Motor neuron (in vitro differentiated cells): ENCODE measurements at regions not wholly inside any gene's neighbourhood (a gene's known extent, or its start where the extent isn't known, plus 50 kb on each side); places are given as distances from the start of the nearest gene placed in this dataset.

ENCODE experiments used
- ATAC-seq, 8 experiments: fragments of 200-7000 bp; cut with Tn5 transposase; replicated peaks in 6 of 8; 2 replicates each; pipeline ENCODE4 v1.8.0; 2021; ENCODE audit warnings: mild to moderate bottlenecking in 8 of 8, moderate library complexity in 8 of 8
- H3K27ac ChIP-seq, 2 donors: fragments of 250-450 bp; sonication (Bioruptor Pico); 2 replicates each; pipeline ENCODE4 v1.9.0; 2021; ENCODE audit warnings: antibody characterized with exemption in 2 of 2, mild to moderate bottlenecking in 2 of 2, moderate library complexity in 1 of 2
- H3K4me1 ChIP-seq, 2 donors: fragments of 250-450 bp; sonication (Bioruptor Pico); replicated peaks in 1 of 2; 2 replicates each; pipeline ENCODE4 v1.6.1; 2021; ENCODE audit warnings: antibody characterized with exemption in 2 of 2, mild to moderate bottlenecking in 2 of 2, moderate library complexity in 1 of 2
- H3K4me3 ChIP-seq, 5 donors: fragments of 250-450 bp; sonication (Bioruptor Pico); 2 replicates each; pipeline ENCODE4 v1.9.0; 2021; ENCODE audit warnings: antibody characterized with exemption in 5 of 5, mild to moderate bottlenecking in 5 of 5, moderate library complexity in 4 of 5
- WGBS, 10 experiments: fragments of 450-650 bp; shearing (Covaris generic); methylation state at CpG; one replicate each; pipeline ENCODE4 v1.0.0; 2022; 5-methylcytosine and 5-hydroxymethylcytosine counted together
- in situ Hi-C, 9 experiments: fragments of 400-800 bp; cut with MboI; loops; one replicate each; pipeline ENCODE4 v1.15.0; 2021; ENCODE audit warnings: low sequenced_read_pairs in 9 of 9, low pct_unique_long_range_greater_than_20kb in 2 of 9; ENCODE audit not compliant: unreplicated experiment in 9 of 9

DNA sequence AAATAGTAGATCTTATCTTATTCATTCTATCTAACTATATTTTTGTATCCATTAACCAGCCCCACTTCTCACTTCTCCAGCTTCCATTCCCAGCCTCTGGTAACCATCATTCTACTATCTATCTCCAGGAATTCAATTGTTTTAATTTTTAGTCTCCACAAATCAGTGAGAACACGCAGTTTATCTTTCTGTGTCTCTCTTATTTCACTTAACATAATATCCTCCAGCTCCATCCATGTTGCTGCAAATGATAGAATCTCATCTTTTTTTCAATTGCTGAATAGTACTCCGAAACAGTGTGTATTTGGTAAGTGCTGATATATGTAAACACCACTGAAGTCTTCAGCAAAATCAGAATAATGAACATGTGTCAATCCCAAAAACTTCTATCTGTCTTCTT, 587.2 kb upstream of the ATP2B1 start:
- Histone ChIP-seq H3K4me1 (peaks cover 0 to 3% of the 10 kb centered on the region in 2 donors), H3K4me3 (no peak overlapping the region), H3K27ac (no peak overlapping the region)
- WGBS, 10 experiments: 61 to 100% (median 91%) methylated on average over 1 to 2 of the region's 2 CpGs
- ATAC-seq: no peak
- in situ Hi-C loops: no loop called here

GRCh38 chr12:90292183-90292582, 583.5 kb upstream of the ATP2B1 start:
- ATAC-seq: no peak
- H3K27ac ChIP-seq: no peak overlapping the region
- H3K4me1 ChIP-seq: peaks cover 0 to 3% of the 10 kb centered on the region in 2 donors
- in situ Hi-C loops: no loop called here
- WGBS, 10 experiments: 60 to 100% (median 92%) methylated on average over 1 to 4 of the region's 4 CpGs
- no peak overlapping the region for H3K4me3 ChIP-seq

DNA sequence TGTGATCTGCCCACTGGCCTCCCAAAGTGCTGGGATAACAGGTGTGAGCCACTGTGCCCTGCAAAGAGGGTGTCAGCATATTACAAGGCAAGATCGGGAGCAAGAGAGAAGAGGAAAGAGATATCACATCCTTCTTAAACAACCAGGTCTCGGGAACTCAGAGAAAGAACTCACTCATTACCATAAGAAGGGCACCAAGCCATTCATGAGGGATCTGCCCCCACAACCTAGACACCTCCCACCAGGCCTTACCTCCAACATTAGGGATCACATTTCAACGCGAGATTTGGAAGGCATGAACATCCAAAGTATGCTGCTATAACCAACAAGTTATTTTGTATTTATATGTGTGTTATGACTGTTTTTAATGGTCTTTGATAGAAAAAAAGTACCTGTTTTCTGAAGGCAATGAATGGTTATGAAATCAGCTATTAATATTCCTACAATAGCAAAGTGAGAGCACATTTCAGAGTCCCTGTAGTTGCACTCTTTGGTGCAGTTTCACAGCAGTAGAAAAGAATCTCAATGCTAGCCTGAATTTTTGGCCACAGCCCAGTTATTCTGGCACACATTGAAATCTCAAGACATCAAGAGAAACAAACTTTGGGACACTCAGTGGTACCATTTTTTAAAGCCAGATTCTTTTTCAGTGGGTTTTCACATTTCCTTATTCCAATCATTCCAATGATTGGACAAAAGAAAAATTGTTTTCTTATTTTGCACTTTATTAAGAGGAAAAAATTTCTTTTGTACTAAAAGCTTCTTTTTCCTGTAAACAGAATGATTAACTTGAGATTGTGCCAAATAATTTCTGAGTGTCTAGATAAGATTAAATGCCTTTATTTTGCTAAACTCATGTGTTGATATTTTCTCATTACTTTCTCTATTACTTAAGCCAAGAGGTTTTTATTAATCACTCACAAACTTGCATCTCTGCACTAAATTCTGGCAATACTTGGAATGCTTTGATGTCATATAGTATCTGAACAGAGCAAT, 582.6 kb upstream of the ATP2B1 start:
- ATAC-seq: no peak
- WGBS, 10 experiments: 43 to 100% (median 90%) methylated on average over 1 to 3 of the region's 4 CpGs; no CpG with 5 or more reads in 1 of the 10 experiments
- H3K27ac ChIP-seq: no peak overlapping the region
- in situ Hi-C loops: no loop called here
- H3K4me1 ChIP-seq: peaks cover 0 to 3% of the 10 kb centered on the region in 2 donors
- H3K4me3 ChIP-seq: no peak overlapping the region

- no peak for ATAC-seq
- 40 to 100% (median 81%) methylated on average over 1 to 2 of the region's 2 CpGs for WGBS, 10 experiments
- Histone ChIP-seq H3K4me1 (peaks cover 0 to 3% of the 10 kb centered on the region in 2 donors), H3K27ac (no peak overlapping the region), H3K4me3 (no peak overlapping the region)
- in situ Hi-C loops: no loop called here
Measured at GRCh38 chr12:90287585-90287984, 578.9 kb upstream of the ATP2B1 start.

- Histone ChIP-seq H3K4me3 (no peak overlapping the region), H3K4me1 (no peaks in the 10 kb centered on the region), H3K27ac (no peak overlapping the region)
- WGBS, 10 experiments: 0 to 88% (median 18%) methylated on average over 1 of the region's 1 CpG; no CpG with 5 or more reads in 2 of the 10 experiments
- peak in 1 of 8 experiments; percentile 56 for ATAC-seq
- in situ Hi-C loops: no loop called here
Measured at GRCh38 chr12:90281154-90281868, 572.7 kb upstream of the ATP2B1 start.

GRCh38 chr12:90280564-90281058, 572.0 kb upstream of the ATP2B1 start:
- Histone ChIP-seq H3K4me1 (no peaks in the 10 kb centered on the region), H3K27ac (no peak overlapping the region), H3K4me3 (no peak overlapping the region)
- WGBS, 10 experiments: 17 to 100% (median 94%) methylated on average over 1 of the region's 1 CpG; no CpG with 5 or more reads in 6 of the 10 experiments
- in situ Hi-C loops: no loop called here
- peak in 2 of 8 experiments; percentile 27 to 45 for ATAC-seq

- no peak overlapping the region for H3K4me3 ChIP-seq
- in situ Hi-C loops: no loop called here
- no peaks in the 10 kb centered on the region for H3K4me1 ChIP-seq
- H3K27ac ChIP-seq: no peak overlapping the region
- 38 to 100% (median 87%) methylated on average over 1 of the region's 1 CpG; no CpG with 5 or more reads in 4 of the 10 experiments for WGBS, 10 experiments
- peak in 2 of 8 experiments; percentile 37 to 56 for ATAC-seq
Measured at GRCh38 chr12:90280033-90280432, 571.4 kb upstream of the ATP2B1 start.

DNA sequence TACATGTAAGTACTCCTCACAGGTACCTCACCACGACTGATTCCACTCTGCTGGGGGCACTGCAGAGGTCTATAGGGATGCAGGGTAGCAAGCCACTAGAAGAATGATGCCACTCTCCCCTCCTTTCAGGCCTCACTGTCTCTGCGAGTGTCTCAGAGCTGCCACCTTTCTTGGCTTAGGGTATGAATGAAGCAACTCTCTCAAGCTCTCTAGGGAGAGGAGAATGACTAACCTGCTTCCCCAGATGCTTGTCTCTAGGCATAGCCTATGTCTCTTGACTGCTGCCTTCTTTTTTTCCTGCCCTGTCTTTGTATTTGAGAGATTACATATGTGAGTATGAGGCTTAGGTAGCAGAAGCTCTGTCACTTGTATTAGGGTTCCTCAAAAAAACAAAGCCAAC, 566.5 kb upstream of the ATP2B1 start:
- no peak overlapping the region for H3K27ac ChIP-seq
- in situ Hi-C loops: no loop called here
- no peaks in the 10 kb centered on the region for H3K4me1 ChIP-seq
- no peak overlapping the region for H3K4me3 ChIP-seq
- ATAC-seq: no peak
- WGBS, 10 experiments: 0 to 100% (median 55%) methylated on average over 1 of the region's 2 CpGs; no CpG with 5 or more reads in 4 of the 10 experiments

- Histone ChIP-seq H3K4me3 (no peak overlapping the region), H3K27ac (no peak overlapping the region), H3K4me1 (no peaks in the 10 kb centered on the region)
- ATAC-seq: no peak
- in situ Hi-C loops: no loop called here
- 40 to 100% (median 85%) methylated on average over 1 of the region's 1 CpG; no CpG with 5 or more reads in 2 of the 10 experiments for WGBS, 10 experiments
Measured at GRCh38 chr12:90274407-90274806, 565.8 kb upstream of the ATP2B1 start.

DNA sequence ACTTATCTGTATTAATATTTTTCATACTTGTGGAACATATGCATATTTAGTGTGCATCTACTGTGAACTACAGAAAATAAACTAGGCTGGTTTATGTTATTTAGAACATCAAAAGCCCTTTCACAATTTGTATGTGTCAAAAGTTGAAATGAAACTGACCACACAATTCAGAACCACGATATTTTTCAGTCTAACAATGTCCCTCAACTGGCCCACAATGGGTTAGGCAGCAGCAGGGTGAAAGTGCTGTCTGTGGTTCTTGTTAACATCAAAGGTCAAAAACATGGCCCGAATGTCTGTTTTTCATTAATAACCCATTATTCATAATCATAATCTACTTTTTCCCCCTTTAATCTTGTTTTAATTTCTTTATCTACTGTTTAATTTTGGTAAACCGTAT, 559.9 kb upstream of the ATP2B1 start:
- Histone ChIP-seq H3K27ac (no peak overlapping the region), H3K4me1 (no peaks in the 10 kb centered on the region), H3K4me3 (no peak overlapping the region)
- in situ Hi-C loops: no loop called here
- ATAC-seq: no peak
- 40 to 100% (median 82%) methylated on average over 1 to 3 of the region's 3 CpGs for WGBS, 10 experiments

DNA sequence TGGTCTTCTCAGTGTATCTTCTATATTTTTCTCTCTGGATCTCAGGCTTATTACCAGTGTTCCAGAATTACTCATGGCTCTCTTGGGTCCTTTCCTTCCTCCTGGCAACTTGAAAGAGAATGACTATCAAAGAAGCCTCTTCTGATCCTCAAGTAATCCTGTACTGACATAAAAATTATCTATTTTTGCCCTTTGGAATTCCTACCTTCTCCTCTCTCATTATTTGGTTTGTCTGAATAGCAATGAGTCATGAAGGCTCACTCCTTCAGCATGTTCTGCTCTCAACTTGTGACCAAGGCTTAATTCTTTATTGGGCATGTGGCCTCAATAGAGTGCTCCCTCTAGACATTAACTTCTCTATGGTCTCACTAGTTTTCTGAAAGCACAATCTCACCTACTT, 553.6 kb upstream of the ATP2B1 start:
- Histone ChIP-seq H3K4me1 (no peaks in the 10 kb centered on the region), H3K4me3 (no peak overlapping the region), H3K27ac (no peak overlapping the region)
- in situ Hi-C loops: no loop called here
- peak in 2 of 8 experiments; percentile 25 to 49 for ATAC-seq

- no peak for ATAC-seq
- in situ Hi-C loops: no loop called here
Measured at GRCh38 chr12:90261283-90261682, 552.6 kb upstream of the ATP2B1 start.

GRCh38 chr12:90260136-90260535, 551.5 kb upstream of the ATP2B1 start:
- in situ Hi-C loops: no loop called here
- no peak for ATAC-seq
- WGBS, 10 experiments: 67 to 100% (median 76%) methylated on average over 1 of the region's 1 CpG; no CpG with 5 or more reads in 6 of the 10 experiments
- Histone ChIP-seq H3K27ac (no peak overlapping the region), H3K4me3 (no peak overlapping the region), H3K4me1 (no peaks in the 10 kb centered on the region)

More at GRCh38 chr12:90261283-90261682, 552.6 kb upstream of the ATP2B1 start:
- Histone ChIP-seq H3K4me3 (no peak overlapping the region), H3K27ac (no peak overlapping the region), H3K4me1 (no peaks in the 10 kb centered on the region)
